ENCODE measurements at regions not wholly inside any gene's neighbourhood (a gene's known extent, or its start where the extent isn't known, plus 50 kb on each side); places are given as distances from the start of the nearest gene placed in this dataset.

DNA sequence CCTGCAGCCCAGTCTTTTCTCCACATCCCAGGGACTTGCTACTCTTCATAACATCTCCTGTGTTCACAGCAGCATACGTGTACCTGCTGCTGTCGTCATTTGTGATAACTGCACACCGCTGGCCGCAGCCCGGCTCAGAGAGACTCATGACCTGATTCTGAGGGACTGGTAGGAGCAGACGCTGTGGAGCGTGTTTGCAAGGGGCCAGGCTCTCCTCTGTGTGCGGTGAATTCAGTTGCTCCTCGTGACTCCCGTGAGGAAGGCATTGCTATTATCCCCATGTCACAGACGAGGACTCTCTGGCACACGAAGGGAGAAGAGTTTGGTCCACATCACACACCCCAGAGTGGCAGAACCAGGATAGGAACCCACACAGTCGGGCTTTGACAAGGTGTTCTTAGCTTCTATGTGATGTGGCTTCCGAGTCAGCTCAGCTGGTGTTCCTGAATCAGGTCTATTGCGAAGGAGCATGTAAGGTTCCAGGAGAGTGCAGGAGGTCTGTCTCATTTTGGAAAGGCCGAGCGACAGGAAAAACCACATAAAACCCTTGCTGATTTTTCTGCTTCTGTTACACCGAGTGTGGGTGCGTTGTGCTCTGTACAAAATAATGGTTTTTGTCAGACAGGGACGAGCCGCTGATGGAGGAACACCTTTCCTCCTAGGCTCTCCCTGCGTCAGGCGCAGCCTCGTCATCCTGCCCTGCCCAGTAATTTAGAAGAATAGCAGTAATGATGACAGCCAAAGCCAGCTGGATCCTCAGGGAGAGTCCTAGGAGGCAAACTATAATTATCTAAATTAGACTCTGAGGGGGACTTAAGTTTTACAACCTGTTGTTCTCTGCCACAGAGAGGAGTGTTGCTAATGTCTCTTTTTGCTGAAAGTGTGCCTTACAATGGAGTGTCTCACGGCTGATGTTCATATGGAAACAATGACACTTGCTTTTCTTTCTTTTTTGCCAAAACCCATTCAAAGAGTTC, 157.5 kb upstream of the RGMA start (continued):
- TF ChIP-seq, protein P1, sequence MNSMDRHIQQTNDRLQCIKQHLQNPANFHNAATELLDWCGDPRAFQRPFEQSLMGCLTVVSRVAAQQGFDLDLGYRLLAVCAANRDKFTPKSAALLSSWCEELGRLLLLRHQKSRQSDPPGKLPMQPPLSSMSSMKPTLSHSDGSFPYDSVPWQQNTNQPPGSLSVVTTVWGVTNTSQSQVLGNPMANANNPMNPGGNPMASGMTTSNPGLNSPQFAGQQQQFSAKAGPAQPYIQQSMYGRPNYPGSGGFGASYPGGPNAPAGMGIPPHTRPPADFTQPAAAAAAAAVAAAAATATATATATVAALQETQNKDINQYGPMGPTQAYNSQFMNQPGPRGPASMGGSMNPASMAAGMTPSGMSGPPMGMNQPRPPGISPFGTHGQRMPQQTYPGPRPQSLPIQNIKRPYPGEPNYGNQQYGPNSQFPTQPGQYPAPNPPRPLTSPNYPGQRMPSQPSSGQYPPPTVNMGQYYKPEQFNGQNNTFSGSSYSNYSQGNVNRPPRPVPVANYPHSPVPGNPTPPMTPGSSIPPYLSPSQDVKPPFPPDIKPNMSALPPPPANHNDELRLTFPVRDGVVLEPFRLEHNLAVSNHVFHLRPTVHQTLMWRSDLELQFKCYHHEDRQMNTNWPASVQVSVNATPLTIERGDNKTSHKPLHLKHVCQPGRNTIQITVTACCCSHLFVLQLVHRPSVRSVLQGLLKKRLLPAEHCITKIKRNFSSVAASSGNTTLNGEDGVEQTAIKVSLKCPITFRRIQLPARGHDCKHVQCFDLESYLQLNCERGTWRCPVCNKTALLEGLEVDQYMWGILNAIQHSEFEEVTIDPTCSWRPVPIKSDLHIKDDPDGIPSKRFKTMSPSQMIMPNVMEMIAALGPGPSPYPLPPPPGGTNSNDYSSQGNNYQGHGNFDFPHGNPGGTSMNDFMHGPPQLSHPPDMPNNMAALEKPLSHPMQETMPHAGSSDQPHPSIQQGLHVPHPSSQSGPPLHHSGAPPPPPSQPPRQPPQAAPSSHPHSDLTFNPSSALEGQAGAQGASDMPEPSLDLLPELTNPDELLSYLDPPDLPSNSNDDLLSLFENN (IDR thresholded peaks at IDR 0.05; ENCODE audit: low read depth in 2 of 2, low read length in 2 of 2): no peak
- no peak for TF ChIP-seq ZFX (CRISPR knock-in tag; IDR thresholded peaks at IDR 0.05)
- TF ChIP-seq TEAD2 (tag; IDR thresholded peaks at IDR 0.05): no peak
- no peak for TF ChIP-seq FOXK2 (conservative IDR thresholded peaks at IDR 0.05 in 1 of 2, IDR thresholded peaks at IDR 0.05 in 1 of 2; ENCODE audit: low read depth in 2 of 2)
- no peak for TF ChIP-seq HLTF (IDR thresholded peaks at IDR 0.05)
- no peak for TF ChIP-seq SMARCE1 (IDR thresholded peaks at IDR 0.05)
- TF ChIP-seq ZNF57 (CRISPR knock-in tag; IDR thresholded peaks at IDR 0.05): no peak
- TF ChIP-seq, protein P2, sequence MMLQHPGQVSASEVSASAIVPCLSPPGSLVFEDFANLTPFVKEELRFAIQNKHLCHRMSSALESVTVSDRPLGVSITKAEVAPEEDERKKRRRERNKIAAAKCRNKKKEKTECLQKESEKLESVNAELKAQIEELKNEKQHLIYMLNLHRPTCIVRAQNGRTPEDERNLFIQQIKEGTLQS (IDR thresholded peaks at IDR 0.05): no peak
- TF ChIP-seq, protein P2 (CRISPR knock-in tag; conservative IDR thresholded peaks at IDR 0.05): no peak
- no peak for TF ChIP-seq MAFG (tag; conservative IDR thresholded peaks at IDR 0.05)
- TF ChIP-seq NUFIP1 (IDR thresholded peaks at IDR 0.05; ENCODE audit: partially characterized antibody): no peak
- no peak for TF ChIP-seq PML (IDR thresholded peaks at IDR 0.05; ENCODE audit: low read length)
- no peak for TF ChIP-seq ARID2 (IDR thresholded peaks at IDR 0.05)
- TF ChIP-seq, protein P3, sequence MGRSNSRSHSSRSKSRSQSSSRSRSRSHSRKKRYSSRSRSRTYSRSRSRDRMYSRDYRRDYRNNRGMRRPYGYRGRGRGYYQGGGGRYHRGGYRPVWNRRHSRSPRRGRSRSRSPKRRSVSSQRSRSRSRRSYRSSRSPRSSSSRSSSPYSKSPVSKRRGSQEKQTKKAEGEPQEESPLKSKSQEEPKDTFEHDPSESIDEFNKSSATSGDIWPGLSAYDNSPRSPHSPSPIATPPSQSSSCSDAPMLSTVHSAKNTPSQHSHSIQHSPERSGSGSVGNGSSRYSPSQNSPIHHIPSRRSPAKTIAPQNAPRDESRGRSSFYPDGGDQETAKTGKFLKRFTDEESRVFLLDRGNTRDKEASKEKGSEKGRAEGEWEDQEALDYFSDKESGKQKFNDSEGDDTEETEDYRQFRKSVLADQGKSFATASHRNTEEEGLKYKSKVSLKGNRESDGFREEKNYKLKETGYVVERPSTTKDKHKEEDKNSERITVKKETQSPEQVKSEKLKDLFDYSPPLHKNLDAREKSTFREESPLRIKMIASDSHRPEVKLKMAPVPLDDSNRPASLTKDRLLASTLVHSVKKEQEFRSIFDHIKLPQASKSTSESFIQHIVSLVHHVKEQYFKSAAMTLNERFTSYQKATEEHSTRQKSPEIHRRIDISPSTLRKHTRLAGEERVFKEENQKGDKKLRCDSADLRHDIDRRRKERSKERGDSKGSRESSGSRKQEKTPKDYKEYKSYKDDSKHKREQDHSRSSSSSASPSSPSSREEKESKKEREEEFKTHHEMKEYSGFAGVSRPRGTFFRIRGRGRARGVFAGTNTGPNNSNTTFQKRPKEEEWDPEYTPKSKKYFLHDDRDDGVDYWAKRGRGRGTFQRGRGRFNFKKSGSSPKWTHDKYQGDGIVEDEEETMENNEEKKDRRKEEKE (IDR thresholded peaks at IDR 0.05; ENCODE audit: borderline replicate concordance in 1 of 2, control insufficient read depth in 1 of 2, low read depth in 2 of 2, low read length in 1 of 2): no peak
- no peak for TF ChIP-seq TARDBP (IDR thresholded peaks at IDR 0.05)
- TF ChIP-seq, protein P4, sequence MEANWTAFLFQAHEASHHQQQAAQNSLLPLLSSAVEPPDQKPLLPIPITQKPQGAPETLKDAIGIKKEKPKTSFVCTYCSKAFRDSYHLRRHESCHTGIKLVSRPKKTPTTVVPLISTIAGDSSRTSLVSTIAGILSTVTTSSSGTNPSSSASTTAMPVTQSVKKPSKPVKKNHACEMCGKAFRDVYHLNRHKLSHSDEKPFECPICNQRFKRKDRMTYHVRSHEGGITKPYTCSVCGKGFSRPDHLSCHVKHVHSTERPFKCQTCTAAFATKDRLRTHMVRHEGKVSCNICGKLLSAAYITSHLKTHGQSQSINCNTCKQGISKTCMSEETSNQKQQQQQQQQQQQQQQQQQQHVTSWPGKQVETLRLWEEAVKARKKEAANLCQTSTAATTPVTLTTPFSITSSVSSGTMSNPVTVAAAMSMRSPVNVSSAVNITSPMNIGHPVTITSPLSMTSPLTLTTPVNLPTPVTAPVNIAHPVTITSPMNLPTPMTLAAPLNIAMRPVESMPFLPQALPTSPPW (CRISPR knock-in tag; IDR thresholded peaks at IDR 0.05): no peak

All from K562 (cell line).